DMS 273 treated with DMSO at 0.1 percent for 48 hours (cell line): ENCODE measurements at regions not wholly inside any gene's neighbourhood (a gene's known extent, or its start where the extent isn't known, plus 50 kb on each side); places are given as distances from the start of the nearest gene placed in this dataset.

Experiments used
- DNase-seq: peaks from one replicate; lab custom pipeline; 2025; lab: John Stamatoyannopoulos, UW

DNA sequence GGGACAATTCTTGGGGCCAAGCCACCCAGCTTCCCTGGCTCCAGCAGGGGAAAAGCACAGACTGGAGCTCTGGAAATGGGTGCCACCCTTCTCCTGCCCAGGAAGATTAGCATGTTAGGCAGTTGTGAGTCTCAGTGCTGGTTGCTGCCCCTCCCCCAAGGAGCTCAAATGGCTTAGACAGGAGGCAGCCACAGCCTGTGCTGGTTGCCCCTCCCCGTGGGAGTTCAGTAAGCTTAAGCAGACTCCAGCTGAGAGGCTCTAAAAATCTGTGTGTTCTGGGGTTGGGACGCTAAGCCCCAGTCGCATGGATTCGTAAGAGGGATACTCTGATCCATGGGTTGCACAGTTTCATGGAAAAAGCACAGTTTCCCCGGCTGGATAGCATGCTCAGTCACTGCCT is 92.7 kb upstream of the NDST3 start:
- no peak for DNase-seq

DNA sequence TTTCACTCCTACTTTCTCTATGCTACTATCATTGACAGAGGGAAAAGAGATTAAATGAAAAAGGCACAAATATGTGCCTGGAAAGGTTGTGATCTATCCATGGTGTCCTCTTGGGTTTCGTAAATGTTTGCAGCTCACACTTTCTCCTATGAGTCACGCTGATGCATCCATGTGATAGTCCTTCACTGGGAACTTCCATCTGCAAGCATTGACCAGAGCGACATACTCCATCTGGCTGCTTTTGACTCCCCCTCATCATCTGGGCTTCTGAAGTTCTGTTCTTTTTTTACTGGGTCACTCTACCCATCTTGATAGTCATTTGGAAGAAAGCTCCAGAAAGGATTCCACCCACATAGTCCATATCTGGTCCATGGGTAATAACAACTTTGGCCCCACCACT is 84.7 kb upstream of the NDST3 start:
- DNase-seq, result no peak

DNA sequence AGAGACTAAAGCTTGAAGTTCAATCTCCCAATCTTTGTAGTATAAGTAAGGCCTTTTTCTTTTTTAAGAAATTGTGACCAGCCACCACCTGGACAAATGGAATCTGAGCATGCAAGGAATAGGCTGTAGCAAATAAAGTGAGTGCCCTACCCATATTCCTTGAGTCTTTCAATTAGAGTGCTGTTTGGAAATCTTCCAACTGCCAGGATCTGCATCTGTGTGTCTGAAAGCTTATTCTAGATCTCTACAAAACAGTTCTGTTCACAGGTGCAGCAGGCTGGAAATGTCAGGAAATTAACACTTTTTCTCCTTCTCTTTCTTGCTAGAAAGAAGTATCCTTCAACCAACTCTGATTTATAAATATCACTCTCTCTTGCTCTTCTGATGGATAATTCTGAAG is 76.7 kb upstream of the NDST3 start:
- no peak for DNase-seq

DNA sequence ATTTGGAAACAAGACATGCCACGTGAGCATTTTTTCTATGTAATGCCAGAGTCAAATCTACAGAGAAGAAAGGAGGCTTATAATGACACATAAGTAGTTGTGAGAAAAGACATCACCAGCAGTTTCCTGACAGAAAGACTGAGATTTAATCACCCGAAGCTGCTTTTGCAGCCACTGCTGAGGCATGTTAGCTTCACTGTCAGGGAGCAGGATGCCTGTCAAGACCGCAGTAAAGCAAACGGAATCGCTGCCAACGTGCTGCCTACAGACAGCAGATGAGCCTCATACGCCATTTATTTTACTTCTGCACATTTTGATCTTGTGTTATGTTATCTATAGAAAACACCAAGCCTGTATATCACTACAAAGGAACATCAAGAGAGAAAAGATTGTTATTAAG is 68.7 kb upstream of the NDST3 start:
- no peak for DNase-seq

DNA sequence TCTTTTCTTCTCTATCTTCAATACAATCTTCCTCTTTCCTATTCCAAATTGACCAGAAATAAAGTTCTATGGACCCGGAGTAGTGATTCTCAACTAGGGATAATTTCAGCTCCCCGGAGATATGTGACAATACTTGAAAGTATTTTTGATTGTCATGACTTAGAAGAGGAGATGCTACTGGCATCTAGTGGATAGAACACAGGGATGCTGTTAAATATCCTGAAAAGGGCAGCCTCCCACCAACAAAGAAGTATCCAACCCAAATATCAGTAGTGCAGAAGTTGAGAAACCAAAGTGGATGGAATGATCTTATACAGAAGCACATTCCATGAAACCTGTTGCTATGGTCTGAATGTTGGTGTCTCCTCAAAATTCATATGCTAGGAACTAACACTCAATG is 65.7 kb upstream of the NDST3 start:
- no peak for DNase-seq

DNA sequence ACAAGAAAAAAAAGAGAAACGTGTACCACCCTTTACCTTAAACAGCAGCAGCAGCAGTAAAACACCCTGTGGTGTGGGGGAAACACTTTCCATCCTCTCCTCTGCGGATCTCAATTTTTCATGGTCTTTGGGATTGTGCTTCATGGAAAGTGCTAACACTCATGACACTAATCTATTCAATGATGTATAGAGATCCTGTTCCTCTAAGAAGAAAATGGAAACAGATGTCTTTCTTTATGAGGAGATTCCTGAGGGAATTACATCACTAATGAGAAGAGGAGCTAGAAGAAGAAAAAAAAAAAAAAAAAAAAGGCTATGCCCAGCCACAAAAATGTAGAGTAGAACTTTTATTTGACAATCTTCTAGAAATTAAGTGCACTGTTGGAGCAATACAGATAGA is 62.9 kb upstream of the NDST3 start:
- DNase-seq, result no peak

DNA sequence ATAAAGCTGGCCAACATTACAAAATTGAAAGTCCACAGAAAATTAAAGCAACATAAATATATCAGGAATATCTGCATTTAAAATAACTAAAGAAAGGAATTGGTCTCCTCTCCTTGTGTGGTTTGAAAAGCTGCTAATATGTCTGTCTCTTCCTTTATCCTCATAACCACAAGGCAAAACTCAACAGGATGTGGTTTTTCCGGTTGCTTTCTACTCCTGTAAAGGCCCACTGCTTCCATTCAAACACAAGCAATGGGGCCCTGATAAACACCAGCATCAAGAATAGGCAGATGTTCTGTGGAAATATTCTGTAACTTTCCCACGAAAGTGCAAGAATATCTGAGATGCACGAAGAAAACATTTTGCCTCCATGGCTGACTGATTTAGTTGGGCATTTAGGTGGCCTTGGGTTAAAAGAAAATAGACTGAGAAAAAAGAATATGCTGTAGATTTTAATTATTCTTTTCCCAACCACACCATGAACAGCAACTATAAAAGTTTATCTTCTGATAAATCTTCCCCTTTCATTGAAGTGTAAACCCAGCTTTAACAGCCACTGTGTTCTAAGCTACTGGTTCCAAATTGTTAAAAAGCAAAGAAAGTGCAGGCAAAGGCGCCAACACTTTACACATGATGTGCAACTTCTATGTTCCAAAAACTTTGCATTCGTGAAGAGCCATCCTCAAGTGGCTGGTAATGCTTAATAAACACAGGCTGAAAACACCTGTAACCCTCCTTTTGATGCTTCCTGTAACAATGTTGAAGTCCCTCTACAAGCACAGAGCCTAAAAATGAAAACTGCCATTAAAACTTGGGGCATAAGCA is 50.5 kb upstream of the NDST3 start:
- DNase-seq, result no peak

DNA sequence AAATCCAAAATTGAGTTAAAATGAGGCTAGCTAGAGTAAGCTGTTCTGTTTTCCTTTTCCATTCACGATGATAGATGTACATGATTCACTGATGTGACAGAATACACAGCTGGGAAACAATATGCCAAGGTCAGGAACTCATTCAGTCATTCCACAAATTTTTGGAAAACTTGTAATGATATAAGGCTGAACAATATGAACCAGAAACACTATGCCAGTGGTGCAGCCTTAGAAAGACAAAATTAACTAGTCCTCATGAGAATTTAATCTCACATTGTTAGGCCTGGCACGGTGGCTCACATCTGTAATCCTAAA is 50.0 kb upstream of the NDST3 start:
- no peak for DNase-seq
